HL-60/S4 treated with phorbol 12-myristate 13-acetate at 8.2 ng/mL for 4 days and 3 days (cell line): ENCODE measurements at regions not wholly inside any gene's neighbourhood (a gene's known extent, or its start where the extent isn't known, plus 50 kb on each side); places are given as distances from the start of the nearest gene placed in this dataset.

Experiments used
- in situ Hi-C: fragments of 300-500 bp; cut with MboI; formaldehyde crosslinking; loops from 2 replicates; pipeline ENCODE4 v1.15.0; 2022; ENCODE audit warnings: low sequenced_read_pairs

- in situ Hi-C loops: no loop called here
Measured at GRCh38 chr21:28758042-28758882, 234.4 kb downstream of the LTN1 start.

DNA sequence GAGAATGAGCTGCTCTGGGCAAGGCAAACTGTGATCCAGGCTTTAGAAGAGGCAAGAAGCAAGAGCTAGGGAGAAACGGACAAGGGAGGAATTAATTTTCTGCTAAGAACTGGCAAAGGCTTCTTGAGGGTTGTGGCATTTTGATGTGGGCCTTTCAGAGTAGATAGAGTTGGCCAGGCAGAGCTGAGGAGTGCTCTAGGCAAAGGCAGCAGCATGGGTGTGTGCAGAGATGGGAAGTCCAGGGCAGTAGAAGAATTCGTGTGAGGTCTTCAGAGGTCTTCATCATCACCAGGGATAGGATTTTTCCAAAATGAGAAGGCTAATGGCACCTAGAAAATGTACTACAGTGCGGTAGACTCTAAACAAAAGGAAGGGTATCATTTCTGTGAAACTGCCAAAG is 237.8 kb downstream of the LTN1 start:
- in situ Hi-C loops: no loop called here

GRCh38 chr21:28754127-28754611 is 238.5 kb downstream of the LTN1 start:
- in situ Hi-C loops: no loop called here

GRCh38 chr21:28752131-28752530 is 240.5 kb downstream of the LTN1 start:
- in situ Hi-C loops: no loop called here

- in situ Hi-C loops: no loop called here
Measured at GRCh38 chr21:28751176-28751575, 241.5 kb downstream of the LTN1 start.

DNA sequence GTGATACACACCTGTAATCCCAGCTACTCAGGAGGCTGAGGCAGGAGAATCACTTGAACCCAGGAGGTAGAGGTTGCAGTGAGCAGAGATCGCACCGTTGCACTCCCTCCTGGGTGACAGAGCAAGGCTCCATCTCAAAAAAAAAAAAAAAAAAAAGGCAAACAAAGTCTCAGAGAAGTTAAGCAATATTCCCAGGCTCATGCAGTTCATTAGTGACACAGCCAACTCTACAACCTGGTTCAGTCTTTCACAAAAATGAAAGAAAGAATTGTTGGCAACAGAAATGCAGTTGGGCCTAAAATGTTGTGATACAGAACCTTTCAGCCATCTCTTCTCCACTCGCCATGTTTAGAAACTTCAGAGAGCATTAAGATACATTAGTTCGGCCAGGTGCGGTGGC is 242.1 kb downstream of the LTN1 start:
- in situ Hi-C loops: no loop called here

- in situ Hi-C loops: no loop called here
Measured at GRCh38 chr21:28749536-28749935, 243.1 kb downstream of the LTN1 start.

GRCh38 chr21:28747464-28747863 is 245.2 kb downstream of the LTN1 start:
- in situ Hi-C loops: no loop called here

GRCh38 chr21:28746166-28746565 is 246.5 kb downstream of the LTN1 start:
- in situ Hi-C loops: no loop called here

DNA sequence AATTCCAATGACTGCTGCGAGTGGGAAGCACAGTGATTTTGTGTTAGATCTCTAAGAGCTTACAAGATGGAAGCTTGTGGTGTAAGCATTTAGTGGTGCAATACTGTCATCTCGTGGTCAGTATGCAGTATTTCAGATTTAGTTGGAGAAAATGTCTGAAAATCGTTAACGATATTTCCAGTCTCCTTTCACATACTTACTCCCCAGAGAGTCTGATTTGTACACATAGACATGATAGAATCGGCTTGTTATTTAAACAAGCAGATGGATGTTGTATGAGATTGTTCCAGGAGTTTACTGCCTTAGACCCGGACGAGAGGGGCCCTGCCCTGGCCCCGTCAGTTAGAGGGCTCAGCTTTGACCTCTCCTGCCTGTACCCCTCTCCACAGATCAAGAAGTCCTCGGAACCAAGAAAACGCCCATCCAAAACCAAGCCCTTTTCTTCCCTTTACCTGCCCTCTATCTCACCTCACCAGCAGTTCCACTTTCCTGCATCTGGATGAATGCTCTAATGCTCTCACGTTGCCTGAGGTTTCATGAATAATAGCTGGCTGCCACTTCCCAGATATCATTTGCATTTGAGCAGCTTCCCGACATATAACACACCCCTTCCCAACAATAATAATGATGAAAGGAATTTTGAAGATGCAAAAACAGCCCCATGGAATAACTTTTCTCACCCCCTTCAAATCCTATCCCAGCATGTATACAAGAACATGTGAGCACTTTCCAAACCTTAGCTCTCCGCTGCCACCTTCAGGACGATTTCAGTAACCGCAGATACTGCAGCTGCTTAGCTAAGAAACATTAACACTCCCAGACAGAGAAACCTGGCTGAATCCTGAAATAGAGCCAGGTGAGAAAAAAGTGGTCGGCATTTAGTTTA is 247.3 kb downstream of the LTN1 start:
- in situ Hi-C loops: no loop called here

DNA sequence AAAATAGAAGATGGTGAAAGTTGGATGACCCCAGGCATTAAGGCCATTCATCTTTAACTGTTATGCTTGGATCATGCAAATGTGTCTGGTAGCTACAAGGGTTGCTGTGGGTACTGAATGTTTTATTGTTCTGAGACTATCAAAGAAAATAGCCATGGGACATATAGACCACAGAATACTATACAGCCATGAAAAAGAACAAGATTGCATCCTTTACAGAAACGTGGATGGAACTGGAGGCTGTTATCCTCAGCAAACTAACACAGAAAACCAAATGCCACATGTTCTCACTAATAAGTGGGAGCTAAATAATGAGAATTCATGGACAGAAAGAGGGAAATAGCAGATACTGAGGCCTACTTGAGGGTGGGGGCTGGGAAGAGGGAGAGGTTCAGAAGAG is 249.0 kb downstream of the LTN1 start:
- in situ Hi-C loops: no loop called here

DNA sequence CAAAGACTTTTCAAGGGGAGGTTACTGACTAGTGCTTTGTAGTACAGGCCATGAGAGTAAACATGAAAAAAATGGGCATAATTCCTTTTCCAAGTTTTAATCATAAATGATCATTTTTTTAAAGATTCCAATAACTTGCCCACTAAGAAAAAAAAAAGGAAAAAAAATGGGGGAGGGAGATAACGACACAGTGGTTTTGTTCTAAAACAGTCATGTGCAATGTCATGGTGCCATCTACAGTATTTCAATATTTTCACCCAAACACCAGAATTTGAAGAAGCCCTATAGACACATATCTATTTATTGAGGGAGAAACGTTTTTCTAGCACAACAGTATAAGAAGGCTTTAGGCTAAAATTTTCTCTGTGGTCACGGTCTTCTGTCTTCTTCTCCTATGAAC is 250.2 kb downstream of the LTN1 start:
- in situ Hi-C loops: no loop called here

DNA sequence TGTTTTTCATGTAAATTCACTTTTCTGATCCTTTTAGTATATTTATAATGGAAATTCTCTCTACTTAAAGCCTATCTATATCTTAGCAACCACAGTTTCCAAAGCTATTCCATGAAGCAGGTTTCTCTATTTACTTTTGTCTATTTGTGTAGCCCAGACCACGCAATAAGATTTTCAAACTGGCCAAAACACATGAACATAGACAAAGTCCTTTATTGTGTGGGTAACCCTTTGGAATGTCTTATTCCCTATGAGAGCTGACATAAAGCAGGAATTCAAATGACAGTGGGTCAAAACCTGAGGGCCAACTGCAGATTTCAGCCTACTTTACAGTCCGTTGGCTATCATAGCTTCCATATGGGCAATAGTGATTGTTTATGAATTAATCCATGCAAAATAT is 252.6 kb downstream of the LTN1 start:
- in situ Hi-C loops: no loop called here

DNA sequence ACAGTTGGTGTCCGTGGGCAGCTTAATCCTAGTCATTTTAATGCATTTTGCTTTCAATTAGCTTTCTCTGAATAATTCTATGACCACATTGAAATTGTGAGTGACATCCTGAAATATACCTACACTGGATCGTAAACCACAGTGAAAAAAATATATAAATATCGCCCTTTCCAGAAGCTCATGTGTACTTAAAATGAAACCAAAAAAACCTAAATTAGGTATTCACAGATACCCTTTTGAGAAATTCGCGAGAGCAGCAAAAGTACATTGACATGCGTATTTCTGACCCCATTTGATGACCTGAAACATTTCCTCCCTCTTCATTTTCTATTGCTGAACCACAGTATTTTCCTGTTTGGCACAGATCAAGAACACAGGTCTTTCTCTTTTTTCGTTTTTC is 253.8 kb downstream of the LTN1 start:
- in situ Hi-C loops: no loop called here

DNA sequence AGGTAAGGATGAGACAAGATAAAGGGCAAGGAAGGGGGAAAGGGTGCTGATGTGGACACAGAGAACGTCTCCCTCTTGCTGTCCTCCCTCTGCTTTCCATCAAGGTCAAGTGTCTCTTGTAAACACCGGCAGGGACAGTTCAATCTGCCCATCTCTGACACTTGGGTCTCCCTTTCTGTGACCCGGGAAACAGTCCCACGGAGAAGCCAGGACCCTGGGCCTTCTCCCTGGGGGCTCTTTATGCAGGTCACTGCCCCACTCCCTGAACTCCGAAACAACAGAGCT is 254.3 kb downstream of the LTN1 start:
- in situ Hi-C loops: no loop called here

DNA sequence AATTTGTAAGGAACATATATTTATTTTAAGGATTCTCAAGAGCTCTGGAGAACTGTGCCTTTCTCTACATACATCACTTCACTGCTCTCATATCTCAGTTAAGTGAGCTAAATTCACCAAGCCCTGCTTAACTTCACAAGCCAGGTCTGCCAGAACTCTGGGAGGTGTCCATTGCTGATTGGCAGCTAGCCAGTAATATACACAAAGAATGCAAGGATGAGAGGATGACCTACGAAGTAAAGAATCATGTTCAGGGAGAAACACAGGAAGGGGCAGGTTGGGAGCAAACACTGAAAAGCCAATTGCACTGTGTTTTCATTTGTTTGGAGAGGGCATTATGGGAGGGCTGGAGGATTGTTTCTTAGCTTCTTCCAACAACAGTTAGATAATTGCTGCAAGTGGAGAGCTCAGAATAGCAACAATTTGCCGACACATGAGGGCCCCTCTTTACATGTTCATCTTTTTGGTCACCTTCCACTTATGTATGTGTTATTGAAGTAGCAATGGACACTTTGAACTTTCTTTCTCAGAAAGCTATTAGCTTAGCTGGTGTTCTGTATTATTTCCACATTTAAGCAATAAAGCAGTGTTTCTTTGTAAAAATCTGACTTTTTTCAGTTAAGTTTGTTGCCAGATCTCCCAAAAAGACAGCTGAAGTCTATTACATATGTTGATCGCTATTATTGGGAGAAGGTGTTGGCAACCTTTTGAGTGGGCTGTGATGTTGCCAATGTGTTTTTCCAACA is 254.8 kb downstream of the LTN1 start:
- in situ Hi-C loops: no loop called here

- in situ Hi-C loops: no loop called here
Measured at GRCh38 chr21:28734522-28735175, 258.0 kb downstream of the LTN1 start.

DNA sequence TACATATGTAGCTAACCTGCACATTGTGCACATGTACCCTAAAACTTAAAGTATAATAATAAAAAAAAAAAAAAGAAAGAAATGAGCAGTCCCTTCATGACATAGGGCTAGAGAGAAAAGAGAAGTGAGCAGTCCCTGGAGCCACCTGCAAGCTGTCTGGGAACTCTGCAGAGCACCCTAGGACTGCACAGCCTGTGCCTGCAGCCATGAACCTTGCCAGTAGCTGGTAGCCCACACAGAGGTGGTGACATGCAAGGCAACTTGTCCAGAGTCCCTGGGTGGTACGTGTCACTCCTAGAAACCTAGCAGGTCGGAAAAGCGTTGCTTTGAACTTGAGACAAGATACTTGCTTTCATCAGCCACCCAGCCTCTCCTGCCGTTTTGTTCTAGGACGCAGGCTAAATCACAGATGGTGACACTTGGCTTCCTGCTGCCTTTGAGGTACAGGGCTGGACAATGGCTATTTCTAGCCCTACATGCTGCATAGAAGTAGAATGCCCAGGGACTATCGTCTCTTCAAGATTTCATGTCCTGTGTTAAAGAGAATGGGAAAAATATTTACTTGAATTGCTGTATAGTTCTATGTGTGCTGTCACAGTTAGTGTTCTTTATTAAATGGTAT is 260.9 kb downstream of the LTN1 start:
- in situ Hi-C loops: no loop called here

DNA sequence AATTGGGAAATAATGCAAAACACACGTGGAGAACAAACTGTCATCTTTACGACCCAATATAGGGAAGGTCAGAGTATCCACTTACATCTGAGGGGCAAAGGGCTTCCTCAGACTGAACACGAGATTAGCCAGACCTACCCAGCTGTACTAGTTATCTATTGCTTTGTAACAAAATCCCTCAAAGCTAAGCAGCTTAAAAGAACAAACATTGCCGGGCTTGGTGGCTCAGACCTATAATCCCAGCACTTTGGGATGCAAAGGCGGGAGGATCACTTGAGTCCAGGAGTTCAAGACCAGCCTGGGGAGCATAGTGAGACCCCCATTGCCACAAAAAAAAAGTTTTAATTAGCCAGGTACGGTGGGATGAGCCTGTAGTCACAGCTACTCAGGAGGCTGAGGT is 262.8 kb downstream of the LTN1 start:
- in situ Hi-C loops: no loop called here

DNA sequence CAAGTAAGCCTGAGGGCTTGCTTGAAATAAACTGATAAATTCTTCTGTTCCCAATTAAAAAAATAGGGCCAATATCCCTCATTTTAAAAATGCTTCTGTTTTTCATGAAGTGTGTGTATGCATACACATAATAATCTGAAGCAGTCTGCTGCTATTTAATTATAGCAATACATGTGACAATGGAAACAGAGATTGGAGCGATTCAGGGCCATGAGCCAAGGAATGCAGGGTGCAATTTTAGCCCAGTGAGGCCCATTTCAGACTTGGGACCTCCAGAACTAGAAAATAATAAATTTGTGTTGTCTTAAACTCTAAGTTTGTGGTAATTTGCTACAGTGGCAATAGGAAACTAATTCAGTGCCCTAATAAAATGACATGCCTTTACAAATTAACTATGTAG is 264.9 kb downstream of the LTN1 start:
- in situ Hi-C loops: no loop called here

- in situ Hi-C loops: no loop called here
Measured at GRCh38 chr21:28725396-28725795, 267.3 kb downstream of the LTN1 start.
